Activated CD4-positive, alpha-beta memory T cell treated with anti-CD3 and anti-CD28 coated beads for 36 hours (primary cell): ENCODE measurements at regions not wholly inside any gene's neighbourhood (a gene's known extent, or its start where the extent isn't known, plus 50 kb on each side); places are given as distances from the start of the nearest gene placed in this dataset.
"Not testable (repeated sequence)": the region's sequence is repeated elsewhere in the genome, so short reads cannot be mapped to it uniquely, and the experiment has no call there.

Experiments
- CTCF ChIA-PET: fragments of 350-600 bp; sonication (Branson Sonifier 250); formaldehyde crosslinking; loops from one replicate; lab custom pipeline; 2021; ENCODE audit warnings: antibody characterized with exemption, inconsistent platforms; lab: Charles Lee
- POLR2A ChIA-PET: fragments of 350-600 bp; sonication (Branson Sonifier 250); formaldehyde crosslinking; loops from one replicate; lab custom pipeline; 2021; ENCODE audit warnings: antibody characterized with exemption; lab: Charles Lee
- DNase-seq: peaks from one replicate; pipeline ENCODE4 v3.0.0-alpha.2; 2020
- H3K27ac Mint-ChIP-seq: one replicate; pipeline ENCODE4 v1.8.0; 2021; ENCODE audit warnings: mixed read lengths
- H3K27me3 Mint-ChIP-seq: one replicate; pipeline ENCODE4 v1.8.0; 2021; ENCODE audit warnings: mixed read lengths
- H3K36me3 Mint-ChIP-seq: one replicate; pipeline ENCODE4 v1.8.0; 2021; ENCODE audit warnings: mixed read lengths
- H3K4me1 Mint-ChIP-seq: one replicate; pipeline ENCODE4 v1.8.0; 2021; ENCODE audit warnings: low read depth, mixed read lengths
- H3K4me3 Mint-ChIP-seq: one replicate; pipeline ENCODE4 v1.8.0; 2021; ENCODE audit warnings: mild to moderate bottlenecking, mixed read lengths
- H3K9me3 Mint-ChIP-seq: one replicate; pipeline ENCODE4 v1.8.0; 2021; ENCODE audit warnings: mixed read lengths
- intact Hi-C: fragments of 100-400 bp; cut with micrococcal nuclease; formaldehyde crosslinking; loops from one replicate; pipeline ENCODE4 v1.15.1; 2023

- no peak for DNase-seq
- H3K27me3 Mint-ChIP-seq: peaks cover 4% of the 10 kb centered on the region
- no peak overlapping the region for H3K4me3 Mint-ChIP-seq
- intact Hi-C loops: no loop called here
- ChIA-PET POLR2A (no interaction called here), CTCF (no interaction called here)
- H3K36me3 Mint-ChIP-seq: no peaks in the 10 kb centered on the region
- no peaks in the 10 kb centered on the region for H3K4me1 Mint-ChIP-seq
- no peak overlapping the region for H3K27ac Mint-ChIP-seq
- H3K9me3 Mint-ChIP-seq: no peaks in the 10 kb centered on the region
Measured at GRCh38 chr11:11732116-11732515, 109.7 kb upstream of the USP47 start.

GRCh38 chr11:11731311-11732083 lies 109.7 kb upstream of the GALNT18 start:
- no peak overlapping the region for H3K4me3 Mint-ChIP-seq
- no peaks in the 10 kb centered on the region for H3K9me3 Mint-ChIP-seq
- H3K27ac Mint-ChIP-seq: no peak overlapping the region
- DNase-seq: no peak
- CTCF ChIA-PET: no interaction called here
- H3K27me3 Mint-ChIP-seq: peaks cover 4% of the 10 kb centered on the region
- POLR2A ChIA-PET: no interaction called here
- no peaks in the 10 kb centered on the region for H3K36me3 Mint-ChIP-seq
- intact Hi-C loops: no loop called here
- H3K4me1 Mint-ChIP-seq: no peaks in the 10 kb centered on the region

- no peak for DNase-seq
- no peak overlapping the region for H3K27ac Mint-ChIP-seq
- H3K9me3 Mint-ChIP-seq: no peaks in the 10 kb centered on the region
- POLR2A ChIA-PET: no interaction called here
- H3K4me1 Mint-ChIP-seq: no peaks in the 10 kb centered on the region
- H3K36me3 Mint-ChIP-seq: no peaks in the 10 kb centered on the region
- no peak overlapping the region for H3K4me3 Mint-ChIP-seq
- H3K27me3 Mint-ChIP-seq: peaks cover 9% of the 10 kb centered on the region
- intact Hi-C loops: no loop called here
- CTCF ChIA-PET: interaction anchor here (1.1 kb wide), 1 partner anchor 60 kb away, joined by 3 read pairs; no protein-coding TSS in a partner anchor
Measured at GRCh38 chr11:11728386-11728785, 106.6 kb upstream of the GALNT18 start.

GRCh38 chr11:11725438-11725837 lies 103.6 kb upstream of the GALNT18 start:
- CTCF ChIA-PET: no interaction called here
- Mint-ChIP-seq H3K36me3 (no peaks in the 10 kb centered on the region), H3K27ac (no peak overlapping the region), H3K4me3 (no peak overlapping the region), H3K9me3 (peaks cover 8% of the 10 kb centered on the region), H3K4me1 (no peaks in the 10 kb centered on the region), H3K27me3 (peaks cover 12% of the 10 kb centered on the region)
- POLR2A ChIA-PET: no interaction called here
- intact Hi-C loops: no loop called here
- DNase-seq: no peak

- no peaks in the 10 kb centered on the region for H3K4me1 Mint-ChIP-seq
- CTCF ChIA-PET: no interaction called here
- intact Hi-C loops: no loop called here
- no peak overlapping the region for H3K27ac Mint-ChIP-seq
- H3K4me3 Mint-ChIP-seq: no peak overlapping the region
- peaks cover 12% of the 10 kb centered on the region for H3K27me3 Mint-ChIP-seq
- no peaks in the 10 kb centered on the region for H3K36me3 Mint-ChIP-seq
- DNase-seq: no peak
- POLR2A ChIA-PET: no interaction called here
- H3K9me3 Mint-ChIP-seq: peaks cover 8% of the 10 kb centered on the region
Measured at GRCh38 chr11:11724994-11725393, 103.2 kb upstream of the GALNT18 start.

- Mint-ChIP-seq H3K36me3 (no peaks in the 10 kb centered on the region), H3K4me1 (no peaks in the 10 kb centered on the region), H3K4me3 (no peak overlapping the region), H3K9me3 (peaks cover 8% of the 10 kb centered on the region), H3K27ac (no peak overlapping the region), H3K27me3 (peaks cover 19% of the 10 kb centered on the region)
- intact Hi-C loops: no loop called here
- DNase-seq: no peak
- ChIA-PET POLR2A (no interaction called here), CTCF (interaction anchor here (0.7 kb wide), 1 partner anchor 708 kb away, joined by 4 read pairs; no protein-coding TSS in a partner anchor)
Measured at GRCh38 chr11:11722861-11723260, 101.1 kb upstream of the GALNT18 start.

GRCh38 chr11:11722246-11722645 lies 100.4 kb upstream of the GALNT18 start:
- Mint-ChIP-seq H3K27me3 (peaks cover 20% of the 10 kb centered on the region), H3K9me3 (peaks cover 12% of the 10 kb centered on the region), H3K4me1 (no peaks in the 10 kb centered on the region), H3K4me3 (no peak overlapping the region), H3K27ac (no peak overlapping the region), H3K36me3 (no peaks in the 10 kb centered on the region)
- intact Hi-C loops: no loop called here
- ChIA-PET POLR2A (interaction anchor here (0.6 kb wide), 1 partner anchor 195 kb away, joined by 3 read pairs; no protein-coding TSS in a partner anchor), CTCF (no interaction called here)
- DNase-seq: no peak

GRCh38 chr11:11718511-11718910 lies 96.7 kb upstream of the GALNT18 start:
- Mint-ChIP-seq H3K9me3 (peaks cover 24% of the 10 kb centered on the region), H3K27me3 (peaks cover 24% of the 10 kb centered on the region), H3K36me3 (no peaks in the 10 kb centered on the region), H3K4me3 (no peak overlapping the region), H3K4me1 (no peaks in the 10 kb centered on the region), H3K27ac (no peak overlapping the region)
- intact Hi-C loops: no loop called here
- CTCF ChIA-PET: no interaction called here
- no peak for DNase-seq
- POLR2A ChIA-PET: no interaction called here

GRCh38 chr11:11717064-11717725 lies 95.4 kb upstream of the GALNT18 start:
- Mint-ChIP-seq H3K36me3 (no peaks in the 10 kb centered on the region), H3K9me3 (peaks cover 24% of the 10 kb centered on the region), H3K27ac (no peak overlapping the region), H3K27me3 (peaks cover 20% of the 10 kb centered on the region), H3K4me1 (no peaks in the 10 kb centered on the region), H3K4me3 (no peak overlapping the region)
- intact Hi-C loops: no loop called here
- DNase-seq: no peak
- CTCF ChIA-PET: no interaction called here
- POLR2A ChIA-PET: no interaction called here

GRCh38 chr11:11715075-11715474 lies 93.3 kb upstream of the GALNT18 start:
- H3K4me3 Mint-ChIP-seq, H3K36me3 Mint-ChIP-seq, CTCF ChIA-PET, DNase-seq, intact Hi-C loops, H3K27ac Mint-ChIP-seq, H3K4me1 Mint-ChIP-seq, POLR2A ChIA-PET: not testable (repeated sequence)
- Mint-ChIP-seq H3K27me3 (peaks cover 18% of the 10 kb centered on the region), H3K9me3 (peaks cover 16% of the 10 kb centered on the region)

GRCh38 chr11:11710556-11710955 lies 88.8 kb upstream of the GALNT18 start:
- H3K4me3 Mint-ChIP-seq: no peak overlapping the region
- POLR2A ChIA-PET: no interaction called here

GRCh38 chr11:11709447-11710239 lies 87.8 kb upstream of the GALNT18 start:
- Mint-ChIP-seq H3K9me3 (no peaks in the 10 kb centered on the region), H3K27me3 (peaks cover 7% of the 10 kb centered on the region), H3K27ac (no peak overlapping the region), H3K36me3 (no peaks in the 10 kb centered on the region), H3K4me1 (no peaks in the 10 kb centered on the region), H3K4me3 (no peak overlapping the region)
- intact Hi-C loops: no loop called here
- no peak for DNase-seq
- CTCF ChIA-PET: no interaction called here
- POLR2A ChIA-PET: no interaction called here

More at GRCh38 chr11:11710556-11710955, 88.8 kb upstream of the GALNT18 start:
- intact Hi-C loops: no loop called here
- peaks cover 4% of the 10 kb centered on the region for H3K9me3 Mint-ChIP-seq
- no peak for DNase-seq
- H3K27me3 Mint-ChIP-seq: peaks cover 10% of the 10 kb centered on the region
- CTCF ChIA-PET: no interaction called here
- H3K4me1 Mint-ChIP-seq: no peaks in the 10 kb centered on the region
- no peaks in the 10 kb centered on the region for H3K36me3 Mint-ChIP-seq
- H3K27ac Mint-ChIP-seq: no peak overlapping the region
